ENCODE measurements at regions not wholly inside any gene's neighbourhood (a gene's known extent, or its start where the extent isn't known, plus 50 kb on each side); places are given as distances from the start of the nearest gene placed in this dataset.

- Histone ChIP-seq H3K4me1 (ENCODE audit: control insufficient read depth, insufficient read depth, low read length) (no peaks in the 10 kb centered on the region), H3K9me3 (ENCODE audit: control insufficient read depth, insufficient read depth, low read length) (peaks cover 4% of the 10 kb centered on the region), H3K27ac (ENCODE audit: low read length) (no peak overlapping the region), H3K4me3 (ENCODE audit: low read length) (no peak overlapping the region), H3K27me3 (ENCODE audit: control insufficient read depth, insufficient read depth, low read length) (no peaks in the 10 kb centered on the region), H3K36me3 (ENCODE audit: control insufficient read depth, insufficient read depth, low read length) (no peaks in the 10 kb centered on the region)
- ATAC-seq (no peak), DNase-seq (no peak)
- TF ChIP-seq CTCF (IDR thresholded peaks at IDR 0.05): no peak
- Mint-ChIP-seq H3K9me3 (peaks cover 3 to 5% of the 10 kb centered on the region in 2 donors), H3K4me1 (no peaks in the 10 kb centered on the region), H3K27ac (no peak overlapping the region), H3K4me3 (no peak overlapping the region), H3K36me3 (no peaks in the 10 kb centered on the region), H3K27me3 (ENCODE audit: low read depth in 2 of 2) (no peaks in the 10 kb centered on the region)
- intact Hi-C loops (cut with micrococcal nuclease): no loop called here
These were observed 349.2 kb upstream of the HSF2 start for GRCh38 chr6:122050242-122050755.

- Mint-ChIP-seq H3K4me3 (no peak overlapping the region), H3K9me3 (peaks cover 2 to 3% of the 10 kb centered on the region in 2 donors), H3K27ac (no peak overlapping the region), H3K27me3 (ENCODE audit: low read depth in 2 of 2) (no peaks in the 10 kb centered on the region), H3K36me3 (no peaks in the 10 kb centered on the region), H3K4me1 (no peaks in the 10 kb centered on the region)
- H3K27ac ChIP-seq (ENCODE audit: low read length): no peak overlapping the region
- no peaks in the 10 kb centered on the region for H3K4me1 ChIP-seq (ENCODE audit: control insufficient read depth, insufficient read depth, low read length)
- intact Hi-C loops (cut with micrococcal nuclease): loop anchor here (1.0 kb wide), 1 partner anchor 8 kb away; no protein-coding TSS in a partner anchor
- ATAC-seq (no peak), DNase-seq (no peak)
- H3K9me3 ChIP-seq (ENCODE audit: control insufficient read depth, insufficient read depth, low read length): peaks cover 4% of the 10 kb centered on the region
- no peak overlapping the region for H3K4me3 ChIP-seq (ENCODE audit: low read length)
- no peak for TF ChIP-seq CTCF (IDR thresholded peaks at IDR 0.05)
- no peaks in the 10 kb centered on the region for H3K27me3 ChIP-seq (ENCODE audit: control insufficient read depth, insufficient read depth, low read length)
- no peaks in the 10 kb centered on the region for H3K36me3 ChIP-seq (ENCODE audit: control insufficient read depth, insufficient read depth, low read length)
- WGBS (ENCODE audit: insufficient coverage): 80% methylated on average over 3 of the region's 3 CpGs
These were observed 347.0 kb upstream of the HSF2 start for GRCh38 chr6:122052346-122052900.

GRCh38 chr6:122059918-122060317 is 339.5 kb upstream of the HSF2 start:
- ATAC-seq (no peak), DNase-seq (no peak)
- H3K27ac Mint-ChIP-seq: no peak overlapping the region
- intact Hi-C loops (cut with micrococcal nuclease): no loop called here
- Histone ChIP-seq H3K4me1 (ENCODE audit: control insufficient read depth, insufficient read depth, low read length) (no peaks in the 10 kb centered on the region), H3K27ac (ENCODE audit: low read length) (no peak overlapping the region), H3K9me3 (ENCODE audit: control insufficient read depth, insufficient read depth, low read length) (no peaks in the 10 kb centered on the region), H3K36me3 (ENCODE audit: control insufficient read depth, insufficient read depth, low read length) (no peaks in the 10 kb centered on the region), H3K4me3 (ENCODE audit: low read length) (no peak overlapping the region), H3K27me3 (ENCODE audit: control insufficient read depth, insufficient read depth, low read length) (no peaks in the 10 kb centered on the region)
- H3K9me3 Mint-ChIP-seq: no peaks in the 10 kb centered on the region
- 89% methylated on average over 3 of the region's 4 CpGs for WGBS (ENCODE audit: insufficient coverage)
- no peak for TF ChIP-seq CTCF (IDR thresholded peaks at IDR 0.05)
- no peaks in the 10 kb centered on the region for H3K27me3 Mint-ChIP-seq (ENCODE audit: low read depth in 2 of 2)
- no peaks in the 10 kb centered on the region for H3K36me3 Mint-ChIP-seq
- no peaks in the 10 kb centered on the region for H3K4me1 Mint-ChIP-seq
- H3K4me3 Mint-ChIP-seq: no peak overlapping the region

GRCh38 chr6:122061855-122062254 is 337.6 kb upstream of the HSF2 start:
- Mint-ChIP-seq H3K27ac (no peak overlapping the region), H3K27me3 (ENCODE audit: low read depth in 2 of 2) (no peaks in the 10 kb centered on the region), H3K4me1 (no peaks in the 10 kb centered on the region), H3K9me3 (peaks cover 2 to 4% of the 10 kb centered on the region in 2 donors), H3K36me3 (no peaks in the 10 kb centered on the region), H3K4me3 (no peak overlapping the region)
- no peak overlapping the region for H3K27ac ChIP-seq (ENCODE audit: low read length)
- H3K27me3 ChIP-seq (ENCODE audit: control insufficient read depth, insufficient read depth, low read length): no peaks in the 10 kb centered on the region
- H3K36me3 ChIP-seq (ENCODE audit: control insufficient read depth, insufficient read depth, low read length): no peaks in the 10 kb centered on the region
- DNase-seq: no peak
- intact Hi-C loops (cut with micrococcal nuclease): no loop called here
- no peak for ATAC-seq
- TF ChIP-seq CTCF (IDR thresholded peaks at IDR 0.05): no peak
- WGBS (ENCODE audit: insufficient coverage): 84% methylated on average over 2 of the region's 3 CpGs
- no peaks in the 10 kb centered on the region for H3K9me3 ChIP-seq (ENCODE audit: control insufficient read depth, insufficient read depth, low read length)
- H3K4me3 ChIP-seq (ENCODE audit: low read length): no peak overlapping the region
- no peaks in the 10 kb centered on the region for H3K4me1 ChIP-seq (ENCODE audit: control insufficient read depth, insufficient read depth, low read length)
